ENCODE measurements at regions not wholly inside any gene's neighbourhood (a gene's known extent, or its start where the extent isn't known, plus 50 kb on each side); places are given as distances from the start of the nearest gene placed in this dataset.
A peak's percentile ranks its signal among the peaks of the same experiment; 100 is the strongest.

DNA sequence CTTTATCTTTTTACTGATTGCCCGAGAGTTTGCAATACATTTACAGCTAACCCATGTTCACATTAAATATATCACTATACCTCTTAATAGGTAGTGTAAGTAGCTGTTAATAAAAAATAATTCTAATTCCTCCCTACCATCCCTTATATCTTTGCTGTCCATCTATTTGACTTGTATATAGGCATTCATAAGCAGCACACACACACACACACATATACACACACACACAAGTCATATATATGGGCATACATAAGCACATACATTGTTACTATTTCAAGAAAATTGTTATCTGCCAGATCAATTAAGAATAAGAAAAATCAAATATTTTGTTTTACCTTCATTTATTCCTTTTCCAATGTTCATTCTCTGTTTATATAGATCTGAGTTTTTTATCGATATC, 176.4 kb downstream of the PPP1R3A start:
- Histone ChIP-seq H3K9me3 (ENCODE audit: control insufficient read depth, insufficient read depth, low read length) (peaks cover 7% of the 10 kb centered on the region; the same call in 1 of the 2 replicates), H3K4me3 (ENCODE audit: low read depth, low read length) (no peak overlapping the region), H3K27ac (ENCODE audit: low read depth, low read length) (no peak overlapping the region), H3K27me3 (ENCODE audit: control insufficient read depth, insufficient read depth, low read length) (no peaks in the 10 kb centered on the region)
- no peak for DNase-seq (ENCODE audit: low read depth, low spot score)
- POLR2A ChIA-PET, result no interaction called here
- CTCF ChIA-PET, result no interaction called here
- TF ChIP-seq, protein P1, sequence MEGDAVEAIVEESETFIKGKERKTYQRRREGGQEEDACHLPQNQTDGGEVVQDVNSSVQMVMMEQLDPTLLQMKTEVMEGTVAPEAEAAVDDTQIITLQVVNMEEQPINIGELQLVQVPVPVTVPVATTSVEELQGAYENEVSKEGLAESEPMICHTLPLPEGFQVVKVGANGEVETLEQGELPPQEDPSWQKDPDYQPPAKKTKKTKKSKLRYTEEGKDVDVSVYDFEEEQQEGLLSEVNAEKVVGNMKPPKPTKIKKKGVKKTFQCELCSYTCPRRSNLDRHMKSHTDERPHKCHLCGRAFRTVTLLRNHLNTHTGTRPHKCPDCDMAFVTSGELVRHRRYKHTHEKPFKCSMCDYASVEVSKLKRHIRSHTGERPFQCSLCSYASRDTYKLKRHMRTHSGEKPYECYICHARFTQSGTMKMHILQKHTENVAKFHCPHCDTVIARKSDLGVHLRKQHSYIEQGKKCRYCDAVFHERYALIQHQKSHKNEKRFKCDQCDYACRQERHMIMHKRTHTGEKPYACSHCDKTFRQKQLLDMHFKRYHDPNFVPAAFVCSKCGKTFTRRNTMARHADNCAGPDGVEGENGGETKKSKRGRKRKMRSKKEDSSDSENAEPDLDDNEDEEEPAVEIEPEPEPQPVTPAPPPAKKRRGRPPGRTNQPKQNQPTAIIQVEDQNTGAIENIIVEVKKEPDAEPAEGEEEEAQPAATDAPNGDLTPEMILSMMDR (IDR thresholded peaks at IDR 0.05; ENCODE audit: low read depth, low read length), result no peak

DNA sequence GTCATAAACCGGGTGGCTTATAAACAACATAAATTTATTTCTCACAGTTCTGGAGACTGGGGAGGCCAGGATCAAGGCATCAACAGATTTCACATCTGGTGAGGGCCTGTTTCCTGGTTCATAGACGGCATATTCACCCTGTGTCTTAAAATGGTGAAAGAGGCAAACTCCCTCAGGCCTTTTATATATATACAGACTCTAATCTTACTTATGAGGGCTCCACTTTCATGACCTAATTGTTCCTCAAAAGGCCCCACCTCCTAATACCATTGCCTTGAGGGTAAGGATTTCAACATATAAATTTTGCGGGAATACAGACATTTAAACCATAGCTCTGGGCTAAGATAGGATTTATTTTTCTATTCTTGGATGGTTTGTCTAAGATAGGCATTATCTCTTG, 187.2 kb downstream of the PPP1R3A start:
- no peak overlapping the region for H3K4me3 ChIP-seq (ENCODE audit: low read depth, low read length)
- no peaks in the 10 kb centered on the region for H3K27me3 ChIP-seq (ENCODE audit: control insufficient read depth, insufficient read depth, low read length)
- H3K27ac ChIP-seq (ENCODE audit: low read depth, low read length), result no peak overlapping the region
- CTCF ChIA-PET, result no interaction called here
- H3K9me3 ChIP-seq (ENCODE audit: control insufficient read depth, insufficient read depth, low read length), result no peaks in the 10 kb centered on the region
- TF ChIP-seq, protein P1 (IDR thresholded peaks at IDR 0.05; ENCODE audit: low read depth, low read length), result no peak
- DNase-seq (ENCODE audit: low read depth, low spot score), result no peak
- POLR2A ChIA-PET, result no interaction called here

DNA sequence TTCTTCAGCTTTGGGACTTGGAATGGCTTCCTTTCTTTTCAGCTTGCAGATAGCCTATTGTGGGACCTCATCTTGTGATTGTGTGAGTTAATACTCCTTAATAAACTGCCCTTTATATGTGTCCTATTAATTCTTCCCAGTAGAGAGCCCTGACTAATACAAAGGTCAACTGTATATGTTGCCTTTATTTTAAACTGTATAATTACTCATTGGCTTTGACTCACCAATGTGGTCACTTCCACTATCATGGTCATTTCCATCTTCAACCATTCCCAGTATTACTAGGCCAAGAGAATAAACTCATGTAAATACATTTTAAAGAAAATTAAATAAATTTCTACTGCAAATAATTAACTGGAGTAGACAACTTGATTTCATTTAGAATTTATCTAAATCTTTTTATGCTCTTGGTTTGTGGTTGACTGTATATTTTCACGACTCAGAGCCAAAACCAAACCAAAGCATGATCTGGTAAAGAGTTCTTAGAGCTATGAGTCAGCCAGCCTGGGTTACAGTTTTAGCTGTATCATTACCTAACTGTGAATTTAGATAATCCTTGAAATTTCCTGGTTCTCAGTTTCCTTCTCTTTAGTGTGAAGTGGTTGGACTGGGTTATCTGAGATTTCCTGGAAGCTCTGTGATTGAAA, 188.4 kb downstream of the PPP1R3A start:
- ChIA-PET POLR2A (interaction anchor here (1.0 kb wide), 1 partner anchor 66 kb away, joined by 3 read pairs; no protein-coding TSS in a partner anchor), CTCF (interaction anchor here (0.7 to 4.7 kb wide), 2 partner anchors 20 to 31 kb away, joined by 3 to 27 read pairs; no protein-coding TSS in a partner anchor)
- H3K27ac ChIP-seq (ENCODE audit: low read depth, low read length), result no peak overlapping the region
- H3K9me3 ChIP-seq (ENCODE audit: control insufficient read depth, insufficient read depth, low read length), result no peaks in the 10 kb centered on the region
- H3K27me3 ChIP-seq (ENCODE audit: control insufficient read depth, insufficient read depth, low read length), result no peaks in the 10 kb centered on the region
- H3K4me3 ChIP-seq (ENCODE audit: low read depth, low read length), result no peak overlapping the region
- TF ChIP-seq, protein P1 (IDR thresholded peaks at IDR 0.05; ENCODE audit: low read depth, low read length), result no peak
- DNase-seq (ENCODE audit: low read depth, low spot score), result peak; percentile 58

DNA sequence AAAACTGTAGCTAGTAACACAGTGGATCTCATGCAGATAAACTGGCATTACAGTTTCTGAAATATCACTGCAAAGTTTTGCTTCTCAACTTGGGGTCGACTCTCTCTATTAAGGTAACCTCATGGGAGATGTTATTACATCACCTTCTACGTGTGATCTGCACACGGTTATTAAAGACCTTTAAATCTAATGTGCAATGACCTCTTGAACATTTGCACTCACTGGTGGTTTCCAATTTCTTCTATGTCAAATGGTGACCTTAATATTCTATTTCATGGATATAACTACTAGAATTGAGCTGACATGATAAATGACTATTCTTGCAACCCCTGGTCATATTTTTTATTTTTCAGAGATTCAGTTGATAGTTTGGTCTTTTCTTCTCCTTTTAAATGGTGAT, 191.3 kb downstream of the PPP1R3A start:
- no peak for DNase-seq (ENCODE audit: low read depth, low spot score)
- Histone ChIP-seq H3K27ac (ENCODE audit: low read depth, low read length) (no peak overlapping the region), H3K27me3 (ENCODE audit: control insufficient read depth, insufficient read depth, low read length) (no peaks in the 10 kb centered on the region), H3K4me3 (ENCODE audit: low read depth, low read length) (no peak overlapping the region), H3K9me3 (ENCODE audit: control insufficient read depth, insufficient read depth, low read length) (no peaks in the 10 kb centered on the region)
- TF ChIP-seq, protein P1 (IDR thresholded peaks at IDR 0.05; ENCODE audit: low read depth, low read length), result no peak
- ChIA-PET CTCF (interaction anchor here (4.7 kb wide), 1 partner anchor 18 kb away, joined by 27 read pairs; no protein-coding TSS in a partner anchor), POLR2A (no interaction called here)

DNA sequence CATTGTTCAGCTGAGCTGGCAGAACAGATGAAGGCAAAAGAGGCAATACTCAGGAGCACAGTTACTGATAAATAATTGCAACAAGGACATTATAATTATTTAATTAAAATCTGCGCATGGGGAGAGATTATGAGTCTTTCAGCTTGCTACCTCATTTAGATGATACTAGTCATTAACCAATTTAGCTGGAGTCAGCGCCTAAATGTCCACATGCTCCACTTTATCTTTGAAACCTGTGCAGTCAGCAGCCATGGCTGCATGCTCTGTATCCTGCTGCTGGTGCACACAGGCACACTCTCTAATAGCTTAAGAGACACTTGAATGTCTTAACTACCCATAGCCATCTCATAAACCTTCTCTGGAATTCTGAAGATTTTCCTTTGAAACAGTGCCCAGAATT, 196.8 kb downstream of the PPP1R3A start:
- Histone ChIP-seq H3K4me3 (ENCODE audit: low read depth, low read length) (no peak overlapping the region), H3K9me3 (ENCODE audit: control insufficient read depth, insufficient read depth, low read length) (no peaks in the 10 kb centered on the region), H3K27me3 (ENCODE audit: control insufficient read depth, insufficient read depth, low read length) (no peaks in the 10 kb centered on the region), H3K27ac (ENCODE audit: low read depth, low read length) (no peak overlapping the region)
- no peak for DNase-seq (ENCODE audit: low read depth, low spot score)
- ChIA-PET CTCF (interaction anchor here (0.8 to 1.0 kb wide), 2 partner anchors 11 to 25 kb away, joined by 4 to 9 read pairs; no protein-coding TSS in a partner anchor), POLR2A (no interaction called here)
- TF ChIP-seq, protein P1 (IDR thresholded peaks at IDR 0.05; ENCODE audit: low read depth, low read length), result no peak

Data from AG04450 (cell line).